AG10803 (cell line): ENCODE measurements at regions not wholly inside any gene's neighbourhood (a gene's known extent, or its start where the extent isn't known, plus 50 kb on each side); places are given as distances from the start of the nearest gene placed in this dataset.
A peak's percentile ranks its signal among the peaks of the same experiment; 100 is the strongest.

Experiments
- DNase-seq: peaks from one replicate; pipeline ENCODE4 v3.0.0; 2010; ENCODE audit warnings: low read depth
- H3K4me3 ChIP-seq: 2 replicates; pipeline ENCODE4 v1.5.1; 2011; ENCODE audit warnings: mild to moderate bottlenecking, low read length, control low read depth
- CTCF ChIP-seq: conservative IDR thresholded peaks from 2 replicates; pipeline ENCODE4 v1.5.1; 2011; ENCODE audit warnings: mild to moderate bottlenecking, low read length, control low read depth, inconsistent platforms

DNA sequence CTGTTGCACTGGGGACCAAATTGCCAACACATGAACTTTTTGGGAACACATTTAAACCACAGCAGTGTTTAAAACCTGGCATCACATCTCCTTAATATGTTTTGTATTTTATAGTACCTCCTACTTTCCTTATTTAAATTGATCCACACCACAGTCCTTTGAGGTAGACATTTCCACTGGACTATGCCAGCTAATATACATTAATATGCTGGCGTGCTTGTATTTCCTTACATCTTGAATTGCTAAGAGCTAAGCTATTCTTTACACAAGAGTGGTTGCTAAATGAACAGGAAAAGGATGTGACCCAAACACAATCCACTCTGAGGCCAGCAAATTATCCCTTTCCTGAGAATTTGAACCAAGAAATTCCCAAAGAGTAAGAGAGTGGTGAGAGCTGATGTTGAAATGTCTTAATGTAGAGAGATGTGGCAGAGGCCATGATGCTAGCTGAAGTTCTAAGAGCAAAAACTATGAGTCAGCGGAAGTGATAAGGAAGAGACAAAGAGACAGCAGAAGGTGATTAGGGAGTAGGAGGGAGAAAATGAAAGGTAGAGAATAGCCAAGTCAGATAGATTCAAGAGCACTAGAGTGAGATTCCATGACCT, 131.2 kb downstream of the CD47 start:
- no peak for TF ChIP-seq CTCF
- H3K4me3 ChIP-seq, result no peak overlapping the region
- DNase-seq, result peak; percentile 29

GRCh38 chr3:107958146-107958545, 132.7 kb downstream of the CD47 start:
- TF ChIP-seq CTCF, result no peak
- DNase-seq, result peak; percentile 49
- H3K4me3 ChIP-seq, result peak overlapping the region; percentile 55

DNA sequence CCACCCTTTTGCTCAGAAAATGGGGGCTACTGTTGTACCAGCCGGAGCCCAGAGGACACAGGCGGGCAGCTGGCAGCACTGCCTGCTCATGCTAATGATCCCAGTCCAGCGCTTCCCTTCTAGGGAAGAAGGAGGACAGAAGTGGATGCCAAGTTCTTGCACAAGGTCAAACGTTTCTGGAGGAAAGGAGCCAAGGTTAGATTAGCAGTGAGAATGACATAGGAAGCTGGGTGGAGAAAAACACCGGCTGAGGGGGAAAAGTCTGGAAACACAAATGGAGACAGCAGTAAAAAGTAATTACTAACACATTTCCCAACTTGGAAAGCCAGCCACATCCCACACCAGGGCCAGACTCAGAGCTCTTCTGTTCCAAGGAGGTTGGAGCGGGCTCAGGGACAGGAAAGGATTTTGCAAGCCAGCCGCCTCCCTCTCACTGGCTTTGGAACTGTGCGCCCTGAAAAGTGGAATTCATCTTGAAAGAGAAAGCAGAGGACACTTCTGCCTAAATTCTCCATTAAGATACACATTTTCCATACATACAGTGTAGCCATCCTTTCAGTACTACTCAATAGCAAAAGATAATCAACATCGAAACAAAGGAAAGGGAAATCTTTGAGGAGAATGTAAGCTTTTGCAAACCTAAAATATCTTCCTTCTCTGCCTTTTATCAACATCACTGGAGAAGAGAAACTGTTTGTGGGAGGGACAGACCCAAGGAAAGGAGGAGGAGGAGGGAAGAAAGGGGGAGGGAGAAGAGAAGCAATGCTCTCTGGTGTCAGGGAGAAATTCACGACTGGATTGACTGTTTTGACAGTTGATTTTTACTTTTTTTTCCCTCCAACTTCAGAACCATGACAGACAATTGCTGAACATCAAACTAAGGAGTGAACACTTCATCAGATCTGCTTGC, 133.6 kb downstream of the CD47 start:
- H3K4me3 ChIP-seq, result peak overlapping the region; percentile 55
- no peak for TF ChIP-seq CTCF
- peak; percentile 97 for DNase-seq

DNA sequence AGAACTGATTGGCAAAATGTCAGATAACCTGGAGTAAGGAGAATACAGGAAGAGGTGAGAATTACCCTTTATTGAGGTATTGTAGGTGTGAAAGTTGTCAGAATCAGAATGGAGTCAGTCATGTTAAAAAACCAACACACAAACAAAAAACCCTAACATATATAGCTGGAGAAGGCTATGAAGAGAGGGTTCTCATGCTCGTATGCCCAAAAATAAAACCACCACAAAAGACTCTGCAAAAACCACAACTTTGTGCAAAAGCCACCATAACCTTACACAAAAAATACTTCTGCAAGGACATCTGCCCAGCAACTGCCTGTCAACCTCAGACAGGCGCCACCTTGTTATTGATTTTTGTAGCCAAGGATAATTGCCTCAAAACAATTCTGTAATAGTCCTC, 136.0 kb downstream of the CD47 start:
- DNase-seq, result no peak
- TF ChIP-seq CTCF, result no peak
- no peak overlapping the region for H3K4me3 ChIP-seq

DNA sequence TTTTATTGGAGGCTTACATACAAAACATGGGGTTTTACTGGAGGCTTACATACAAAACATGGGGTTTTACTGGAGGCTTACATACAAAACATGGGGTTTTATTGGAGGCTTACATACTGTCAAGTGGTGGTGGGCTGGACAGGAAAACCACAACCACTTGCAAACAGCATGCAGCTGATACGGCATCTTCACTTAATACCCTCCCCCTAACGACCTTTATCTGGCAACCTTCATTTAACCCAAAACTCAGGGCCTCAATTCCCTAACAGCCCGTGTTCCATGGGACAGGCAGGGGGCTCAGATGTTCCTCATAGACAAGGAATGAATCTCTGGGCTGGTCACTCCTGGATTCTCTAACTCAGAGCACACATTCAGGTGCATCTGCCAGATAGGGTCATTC, 137.1 kb downstream of the CD47 start:
- TF ChIP-seq CTCF, result no peak
- no peak overlapping the region for H3K4me3 ChIP-seq
- no peak for DNase-seq

DNA sequence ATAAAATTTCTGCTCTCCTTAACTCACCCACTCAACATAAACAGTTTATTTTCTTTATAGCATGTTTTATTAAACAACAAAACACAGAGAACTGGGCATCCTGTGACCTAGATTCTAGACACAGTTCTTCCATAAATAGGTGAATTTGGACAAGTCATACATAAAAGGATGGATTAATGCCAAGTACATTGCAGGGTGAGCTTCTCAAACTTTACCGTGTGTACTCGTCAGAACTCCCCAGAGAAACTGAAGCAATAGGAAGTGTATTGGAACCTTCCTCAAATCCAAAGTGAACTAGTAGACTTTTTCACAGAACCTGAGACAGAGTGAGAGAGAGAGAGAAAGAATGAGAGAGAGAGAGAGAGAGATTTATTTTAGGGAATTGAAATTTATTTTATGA, 139.7 kb downstream of the CD47 start:
- no peak for DNase-seq
- H3K4me3 ChIP-seq, result no peak overlapping the region
- no peak for TF ChIP-seq CTCF

DNA sequence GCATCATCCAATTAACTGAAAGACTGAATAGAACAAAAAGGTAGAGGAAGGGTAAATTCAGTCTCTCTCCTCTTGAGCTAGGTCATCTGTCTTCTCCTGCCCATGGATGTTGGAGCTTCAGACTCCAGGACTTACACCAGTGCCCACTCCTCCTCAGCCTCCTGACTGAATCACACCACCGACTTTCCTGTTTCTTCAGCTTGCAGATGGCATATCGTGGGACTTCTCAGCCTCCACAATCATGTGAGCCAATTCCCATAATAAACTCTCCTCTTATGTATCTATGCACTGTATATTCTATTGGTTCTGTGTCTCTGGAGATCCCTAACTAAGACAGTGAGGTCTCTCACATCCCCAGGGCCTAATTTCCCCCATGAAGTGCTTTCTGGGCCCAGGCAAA, 140.4 kb downstream of the CD47 start:
- DNase-seq, result no peak
- TF ChIP-seq CTCF, result no peak
- no peak overlapping the region for H3K4me3 ChIP-seq
